ENCODE measurements at regions not wholly inside any gene's neighbourhood (a gene's known extent, or its start where the extent isn't known, plus 50 kb on each side); places are given as distances from the start of the nearest gene placed in this dataset.

GRCh38 chr4:31714238-31714637 lies 994.1 kb downstream of the PCDH7 start:
- Histone ChIP-seq H2AK5ac (ENCODE audit: low read depth, low read length) (no peak overlapping the region), H3K4me3 (ENCODE audit: extremely low read depth in 1 of 4, insufficient read depth in 2 of 4, low read depth in 3 of 4, low read length in 4 of 4) (no peak overlapping the region), H2BK12ac (ENCODE audit: low read depth, low read length) (no peak overlapping the region), H3K36me3 (ENCODE audit: control insufficient read depth in 2 of 4, insufficient read depth in 4 of 4, low read length in 3 of 4) (no peaks in the 10 kb centered on the region), H3K4me2 (ENCODE audit: insufficient read depth in 1 of 2, low read depth in 2 of 2, low read length in 2 of 2) (no peak overlapping the region), H3K23me2 (ENCODE audit: low read depth, low read length) (no peaks in the 10 kb centered on the region), H3K9ac (replicated peaks in 1 of 4; ENCODE audit: extremely low read depth in 1 of 4, low read depth in 3 of 4, low read length in 3 of 4) (no peak overlapping the region), H4K5ac (ENCODE audit: insufficient read length, low read depth, low read length) (no peak overlapping the region), H4K20me1 (replicated peaks in 1 of 2; ENCODE audit: control insufficient read depth in 1 of 2, insufficient read depth in 2 of 2, low read length in 2 of 2) (no peaks in the 10 kb centered on the region), H3K4me1 (replicated peaks in 1 of 4; ENCODE audit: control insufficient read depth in 3 of 4, insufficient read depth in 4 of 4, low read length in 3 of 4) (no peaks in the 10 kb centered on the region), H3K56ac (replicated peaks; ENCODE audit: insufficient read length, low read depth, low read length) (no peak overlapping the region), H4K91ac (replicated peaks; ENCODE audit: insufficient read length, low read length) (no peak overlapping the region), H4K8ac (ENCODE audit: extremely low read depth, insufficient read depth, low read length) (no peak overlapping the region), H3K9me3 (ENCODE audit: insufficient read depth in 2 of 2, low read depth in 1 of 2, low read length in 1 of 2) (0 out of 4 replicates have a peak, but pooled peaks cover 0 to 2% of the 10 kb centered on the region in 2 experiments), H2BK5ac (ENCODE audit: low read depth, low read length) (no peak overlapping the region), H3K27ac (ENCODE audit: low read depth, low read length) (no peak overlapping the region), H2BK15ac (ENCODE audit: low read length) (no peak overlapping the region), H3K27me3 (replicated peaks in 1 of 4; ENCODE audit: control insufficient read depth in 3 of 4, extremely low read depth in 1 of 4, insufficient read depth in 3 of 4, low read length in 3 of 4) (no peaks in the 10 kb centered on the region), H2BK120ac (replicated peaks; ENCODE audit: low read depth, low read length) (no peak overlapping the region), H2BK20ac (ENCODE audit: low read length) (no peak overlapping the region), H3K79me2 (ENCODE audit: control insufficient read depth in 1 of 2, insufficient read depth in 2 of 2, low read length in 2 of 2) (no peaks in the 10 kb centered on the region), H3K79me1 (ENCODE audit: low read depth, low read length) (no peaks in the 10 kb centered on the region), H3K4ac (replicated peaks; ENCODE audit: insufficient read length, low read depth, low read length) (no peak overlapping the region), H3K14ac (ENCODE audit: insufficient read length) (no peak overlapping the region), H2AFZ (ENCODE audit: low read length) (no peak overlapping the region), H3K23ac (ENCODE audit: insufficient read length) (no peak overlapping the region), H3K18ac (ENCODE audit: extremely low read depth, low read length) (no peak overlapping the region)
- DNase-seq (ENCODE audit: low read depth in 1 of 2, low spot score in 2 of 2) = no peak
- ChIA-PET POLR2A (ENCODE audit: partially characterized antibody) (no interaction called here), CTCF (ENCODE audit: partially characterized antibody) (interaction anchor here (0.7 kb wide), 1 partner anchor 1971 kb away, joined by 3 read pairs; no protein-coding TSS in a partner anchor)
- no peak for FAIRE-seq
- TF ChIP-seq CTBP2 (IDR thresholded peaks at IDR 0.05; ENCODE audit: borderline replicate concordance, insufficient read depth, insufficient read length, low read length) (no peak), FOSL1 (IDR thresholded peaks at IDR 0.05; ENCODE audit: insufficient read depth, low read depth, low read length) (no peak), BRCA1 (IDR thresholded peaks at IDR 0.05; ENCODE audit: low read depth, low read length) (no peak), KDM1A (IDR thresholded peaks at IDR 0.05; ENCODE audit: borderline replicate concordance, low read length) (no peak), RXRA (IDR thresholded peaks at IDR 0.05; ENCODE audit: insufficient read depth, low read depth, low read length) (no peak), CHD1 (IDR thresholded peaks at IDR 0.05; ENCODE audit: low read depth, low read length) (no peak), KDM4A (IDR thresholded peaks at IDR 0.05; ENCODE audit: low read depth, low read length, severe bottlenecking) (no peak), SUZ12 (IDR thresholded peaks at IDR 0.05; ENCODE audit: low read length) (no peak), EZH2 (IDR thresholded peaks at IDR 0.05; ENCODE audit: low read depth, low read length, severe bottlenecking) (no peak), SIX5 (IDR thresholded peaks at IDR 0.05; ENCODE audit: low read depth, low read length) (no peak), TEAD4 (IDR thresholded peaks at IDR 0.05; ENCODE audit: low read depth, low read length) (no peak), SIN3A (conservative IDR thresholded peaks at IDR 0.05 in 1 of 2, IDR thresholded peaks at IDR 0.05 in 1 of 2; ENCODE audit: low read depth in 1 of 2, low read length in 2 of 2) (no peak), SP2 (IDR thresholded peaks at IDR 0.05; ENCODE audit: low read length) (no peak), ZNF274 (IDR thresholded peaks at IDR 0.05; ENCODE audit: borderline replicate concordance, extremely low read depth, low read length) (no peak), E2F6 (IDR thresholded peaks at IDR 0.05) (no peak)
